Smooth muscle cell (in vitro differentiated cells): ENCODE measurements at regions not wholly inside any gene's neighbourhood (a gene's known extent, or its start where the extent isn't known, plus 50 kb on each side); places are given as distances from the start of the nearest gene placed in this dataset.
A peak's percentile ranks its signal among the peaks of the same experiment; 100 is the strongest.
"Not testable (repeated sequence)": the region's sequence is repeated elsewhere in the genome, so short reads cannot be mapped to it uniquely, and the experiment has no call there.

Source experiments
- DNase-seq: peaks from one replicate; lab custom pipeline; 2025; ENCODE audit not compliant: unreplicated experiment; lab: John Stamatoyannopoulos, UW
- H2AFZ ChIP-seq: fragments of 200-600 bp; sonication (generic); 2 replicates; pipeline ENCODE4 v1.6.0; 2016; ENCODE audit warnings: antibody characterized with exemption, low read depth, mild to moderate bottlenecking
- H3F3A ChIP-seq: fragments of 200-600 bp; sonication (generic); 2 replicates; pipeline ENCODE4 v1.6.0; 2017; ENCODE audit warnings: antibody characterized with exemption, low read depth
- H3K27ac ChIP-seq: fragments of 200-600 bp; sonication (generic); 2 replicates; pipeline ENCODE4 v1.5.1; 2016; ENCODE audit warnings: low read depth, mild to moderate bottlenecking
- H3K27me3 ChIP-seq: fragments of 200-600 bp; sonication (generic); 2 replicates; pipeline ENCODE4 v1.6.1; 2016; ENCODE audit warnings: low read depth, mild to moderate bottlenecking
- H3K36me3 ChIP-seq: fragments of 200-600 bp; sonication (generic); 2 replicates; pipeline ENCODE4 v1.5.1; 2016; ENCODE audit warnings: low read depth
- H3K4me1 ChIP-seq: fragments of 200-600 bp; sonication (generic); 2 replicates; pipeline ENCODE4 v1.5.1; 2016; ENCODE audit warnings: low read depth
- H3K4me2 ChIP-seq: fragments of 200-600 bp; sonication (generic); 2 replicates; pipeline ENCODE4 v1.6.0; 2016; ENCODE audit warnings: mild to moderate bottlenecking
- H3K4me3 ChIP-seq: fragments of 200-600 bp; sonication (generic); 2 replicates; pipeline ENCODE4 v1.5.1; 2016; ENCODE audit warnings: mild to moderate bottlenecking
- H3K79me2 ChIP-seq: fragments of 200-600 bp; sonication (generic); 2 replicates; pipeline ENCODE4 v1.6.0; 2016; ENCODE audit warnings: low read depth, mild to moderate bottlenecking
- H3K9ac ChIP-seq: fragments of 200-600 bp; sonication (generic); 2 replicates; pipeline ENCODE4 v1.6.0; 2016; ENCODE audit warnings: low read depth
- H3K9me3 ChIP-seq: fragments of 200-600 bp; sonication (generic); replicated peaks from 2 replicates; pipeline ENCODE4 v1.5.1; 2016; ENCODE audit warnings: low read depth
- H4K20me1 ChIP-seq: fragments of 200-600 bp; sonication (generic); 2 replicates; pipeline ENCODE4 v1.6.0; 2016; ENCODE audit warnings: low read depth
- WGBS: methylation state at CpG from one replicate; pipeline ENCODE4 v1.1.7; 2016; ENCODE audit warnings: low lambda C conversion rate; 5-methylcytosine and 5-hydroxymethylcytosine counted together
- TF ChIP-seq, protein P1 (sequence below): fragments of 200-600 bp; sonication (generic); IDR thresholded peaks from 2 replicates; pipeline ENCODE4 v1.5.1; 2017; ENCODE audit warnings: borderline replicate concordance, mild to moderate bottlenecking, antibody characterized with exemption; ENCODE audit not compliant: insufficient read depth, poor library complexity, severe bottlenecking

DNA sequence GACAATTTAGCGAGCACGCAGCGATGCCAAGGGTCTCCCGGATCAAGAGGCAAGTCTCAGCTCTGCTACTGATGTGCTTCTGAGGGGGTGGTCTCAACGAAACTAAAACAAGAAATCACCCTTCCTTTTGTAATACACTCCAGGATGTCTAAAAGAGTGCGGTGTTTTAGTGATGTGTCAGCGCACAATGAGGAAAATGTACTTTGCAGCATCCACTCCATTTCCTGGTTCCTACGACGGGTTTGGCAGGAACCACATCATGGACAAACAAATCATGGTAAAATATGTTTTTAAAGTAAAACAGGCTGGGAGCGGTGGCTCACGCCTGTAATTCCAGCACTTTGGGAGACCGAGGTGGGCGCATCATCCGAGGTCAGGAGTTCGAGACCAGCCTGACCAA lies 154.0 kb upstream of the TSC22D1 start:
- WGBS, result 95% methylated on average over 15 of the region's 15 CpGs

DNA sequence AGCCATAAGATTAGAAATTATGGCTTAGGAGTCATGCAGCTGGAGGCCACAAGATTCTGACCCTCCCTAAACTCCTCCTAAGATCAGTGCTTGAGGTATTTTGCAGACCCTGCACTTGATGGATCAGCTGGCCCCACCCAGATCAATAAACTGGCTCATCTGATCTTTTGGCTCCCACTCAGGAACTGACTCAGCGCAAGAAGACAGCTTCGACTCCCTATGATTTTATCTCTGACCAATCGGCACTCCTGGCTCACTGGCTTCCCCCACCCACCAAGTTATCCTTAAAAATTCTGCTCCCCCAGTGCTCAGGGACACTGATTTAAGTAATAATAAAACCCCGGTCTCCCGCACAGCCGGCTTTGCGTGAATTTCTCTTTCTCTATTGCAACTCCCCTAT lies 151.5 kb upstream of the TSC22D1 start:
- not testable (repeated sequence) for H3K9ac ChIP-seq

More for the DNA sequence above, 154.0 kb upstream of the TSC22D1 start:
- Histone ChIP-seq H4K20me1 (no peaks in the 10 kb centered on the region), H3K27ac (no peak overlapping the region), H3K9me3 (no peaks in the 10 kb centered on the region), H3K36me3 (no peaks in the 10 kb centered on the region), H3K4me1 (no peaks in the 10 kb centered on the region), H3K27me3 (no peaks in the 10 kb centered on the region), H3F3A (no peaks in the 10 kb centered on the region), H3K79me2 (no peaks in the 10 kb centered on the region), H3K4me2 (no peak overlapping the region), H3K4me3 (no peak overlapping the region), H3K9ac (no peak overlapping the region), H2AFZ (no peak overlapping the region)
- TF ChIP-seq, protein P1, sequence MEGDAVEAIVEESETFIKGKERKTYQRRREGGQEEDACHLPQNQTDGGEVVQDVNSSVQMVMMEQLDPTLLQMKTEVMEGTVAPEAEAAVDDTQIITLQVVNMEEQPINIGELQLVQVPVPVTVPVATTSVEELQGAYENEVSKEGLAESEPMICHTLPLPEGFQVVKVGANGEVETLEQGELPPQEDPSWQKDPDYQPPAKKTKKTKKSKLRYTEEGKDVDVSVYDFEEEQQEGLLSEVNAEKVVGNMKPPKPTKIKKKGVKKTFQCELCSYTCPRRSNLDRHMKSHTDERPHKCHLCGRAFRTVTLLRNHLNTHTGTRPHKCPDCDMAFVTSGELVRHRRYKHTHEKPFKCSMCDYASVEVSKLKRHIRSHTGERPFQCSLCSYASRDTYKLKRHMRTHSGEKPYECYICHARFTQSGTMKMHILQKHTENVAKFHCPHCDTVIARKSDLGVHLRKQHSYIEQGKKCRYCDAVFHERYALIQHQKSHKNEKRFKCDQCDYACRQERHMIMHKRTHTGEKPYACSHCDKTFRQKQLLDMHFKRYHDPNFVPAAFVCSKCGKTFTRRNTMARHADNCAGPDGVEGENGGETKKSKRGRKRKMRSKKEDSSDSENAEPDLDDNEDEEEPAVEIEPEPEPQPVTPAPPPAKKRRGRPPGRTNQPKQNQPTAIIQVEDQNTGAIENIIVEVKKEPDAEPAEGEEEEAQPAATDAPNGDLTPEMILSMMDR, result no peak
- DNase-seq, result no peak

DNA sequence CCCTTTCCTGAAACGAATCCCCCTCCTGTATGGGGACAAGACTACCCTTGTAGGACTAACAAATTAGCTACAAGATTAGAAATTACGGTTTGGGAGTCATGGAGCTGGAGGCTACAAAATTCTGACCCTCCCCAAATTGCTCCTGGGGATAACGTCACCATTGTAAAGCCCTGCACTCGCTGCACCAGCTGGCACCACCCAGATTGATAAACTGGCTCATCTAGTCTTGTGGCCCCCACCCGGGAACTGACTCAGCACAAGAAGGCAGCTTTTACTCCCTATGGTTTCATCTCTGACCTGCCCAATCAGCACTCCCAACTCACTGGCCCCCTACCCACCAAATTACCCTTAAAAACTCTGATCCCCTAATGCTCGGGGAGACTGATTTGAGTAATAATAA lies 150.6 kb upstream of the TSC22D1 start:
- H2AFZ ChIP-seq, result peak overlapping the region; percentile 62
- H3K27me3 ChIP-seq, result no peaks in the 10 kb centered on the region
- H3K9me3 ChIP-seq, result no peaks in the 10 kb centered on the region
- H3K4me2 ChIP-seq, result no peak overlapping the region
- no peaks in the 10 kb centered on the region for H3K4me1 ChIP-seq
- no peak overlapping the region for H3K4me3 ChIP-seq
- TF ChIP-seq, protein P1, result no peak
- WGBS, result 68% methylated on average over 6 of the region's 6 CpGs
- no peak overlapping the region for H3K9ac ChIP-seq
- no peaks in the 10 kb centered on the region for H3K36me3 ChIP-seq
- no peaks in the 10 kb centered on the region for H3K79me2 ChIP-seq
- H3F3A ChIP-seq, result no peaks in the 10 kb centered on the region
- no peak for DNase-seq
- H4K20me1 ChIP-seq, result no peaks in the 10 kb centered on the region
- H3K27ac ChIP-seq, result no peak overlapping the region

More for the DNA sequence above, 151.5 kb upstream of the TSC22D1 start:
- not testable (repeated sequence) for H4K20me1 ChIP-seq, H3K9me3 ChIP-seq, H3K27me3 ChIP-seq, H3K79me2 ChIP-seq, DNase-seq, H3K36me3 ChIP-seq, H3K4me1 ChIP-seq, H3F3A ChIP-seq, H2AFZ ChIP-seq, H3K4me2 ChIP-seq, H3K27ac ChIP-seq, H3K4me3 ChIP-seq
- WGBS, result 61% methylated on average over 7 of the region's 7 CpGs

DNA sequence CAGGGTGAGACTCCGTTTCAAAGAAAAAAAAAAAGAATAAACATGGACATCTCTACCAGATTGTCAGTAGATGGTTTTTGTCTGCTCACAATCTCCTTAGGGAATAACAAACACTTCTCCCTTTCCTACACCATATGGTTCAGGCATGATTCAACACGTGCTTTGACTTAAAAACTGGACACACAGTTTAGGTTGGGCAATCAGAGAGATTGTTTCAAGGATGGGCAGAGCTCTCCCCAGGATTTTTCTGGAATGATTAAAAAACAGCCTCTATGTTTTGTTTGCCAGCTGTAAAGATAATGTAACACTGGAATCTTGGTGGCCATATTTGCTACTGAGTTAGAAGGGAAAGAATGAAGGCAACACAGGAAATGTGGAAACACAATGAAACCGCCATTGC lies 150.1 kb upstream of the TSC22D1 start:
- Histone ChIP-seq H3K4me2 (no peak overlapping the region), H3K27ac (no peak overlapping the region)

More for the DNA sequence above, 150.1 kb upstream of the TSC22D1 start:
- no peak for DNase-seq
- Histone ChIP-seq H2AFZ (peak overlapping the region; percentile 62), H3K79me2 (no peaks in the 10 kb centered on the region), H3K36me3 (no peaks in the 10 kb centered on the region), H3K9ac (no peak overlapping the region), H3F3A (no peaks in the 10 kb centered on the region), H4K20me1 (no peaks in the 10 kb centered on the region), H3K27me3 (no peaks in the 10 kb centered on the region), H3K4me3 (no peak overlapping the region), H3K4me1 (no peaks in the 10 kb centered on the region), H3K9me3 (no peaks in the 10 kb centered on the region)
- TF ChIP-seq, protein P1, result no peak
- WGBS, result 71% methylated on average over 3 of the region's 3 CpGs
